Choroid plexus epithelial cell (primary cell): ENCODE measurements at regions not wholly inside any gene's neighbourhood (a gene's known extent, or its start where the extent isn't known, plus 50 kb on each side); places are given as distances from the start of the nearest gene placed in this dataset.

ENCODE experiments used
- DNase-seq: peaks from one replicate; pipeline ENCODE4 v3.0.0-alpha.2; 2010; ENCODE audit warnings: low read depth
- H3K4me3 ChIP-seq: 2 replicates; pipeline ENCODE4 v1.5.1; 2011; ENCODE audit warnings: low read depth, mild to moderate bottlenecking, control low read depth, low read length, moderate library complexity
- TF ChIP-seq, protein P1 (sequence below): conservative IDR thresholded peaks from 2 replicates; pipeline ENCODE4 v1.5.1; 2011; ENCODE audit warnings: low read depth, mild to moderate bottlenecking, control low read depth, inconsistent platforms, low read length, moderate library complexity

DNA sequence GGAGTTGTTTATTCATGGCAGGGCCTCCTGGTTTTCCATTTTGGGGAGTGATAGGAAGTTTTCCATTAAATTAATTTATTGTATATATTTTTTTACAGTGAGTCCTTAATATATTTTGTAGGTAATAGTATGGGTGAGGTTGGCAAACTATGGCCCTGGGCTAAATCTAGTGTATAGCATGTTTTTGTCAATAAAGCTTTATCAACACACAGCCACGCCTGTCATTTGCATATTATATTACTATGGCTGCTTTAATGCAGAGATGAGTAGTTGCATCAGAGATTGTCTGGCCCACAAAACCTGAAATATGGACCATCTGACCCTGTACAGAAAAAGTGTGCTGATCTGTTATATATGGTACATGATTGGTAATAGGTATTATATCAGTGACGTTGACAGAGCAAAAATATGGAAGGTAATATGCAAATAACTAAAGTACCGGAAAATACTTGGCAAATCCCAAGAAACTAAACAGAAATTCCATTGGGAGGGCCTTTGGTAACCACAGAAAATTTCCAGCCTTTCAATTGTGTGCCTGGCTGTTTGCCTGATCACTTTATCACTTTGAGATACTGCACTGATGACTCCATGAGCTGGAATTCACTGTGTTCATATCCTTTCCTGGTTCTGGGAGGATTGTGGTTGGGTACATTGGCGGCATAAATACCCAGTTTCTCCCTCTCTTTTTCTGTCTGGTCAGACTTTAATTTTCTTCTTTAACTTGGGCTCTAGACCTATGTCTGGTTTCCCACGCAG lies 61.7 kb upstream of the RFLNA start:
- no peak overlapping the region for H3K4me3 ChIP-seq
- peak; percentile 85 for DNase-seq
- TF ChIP-seq, protein P1, sequence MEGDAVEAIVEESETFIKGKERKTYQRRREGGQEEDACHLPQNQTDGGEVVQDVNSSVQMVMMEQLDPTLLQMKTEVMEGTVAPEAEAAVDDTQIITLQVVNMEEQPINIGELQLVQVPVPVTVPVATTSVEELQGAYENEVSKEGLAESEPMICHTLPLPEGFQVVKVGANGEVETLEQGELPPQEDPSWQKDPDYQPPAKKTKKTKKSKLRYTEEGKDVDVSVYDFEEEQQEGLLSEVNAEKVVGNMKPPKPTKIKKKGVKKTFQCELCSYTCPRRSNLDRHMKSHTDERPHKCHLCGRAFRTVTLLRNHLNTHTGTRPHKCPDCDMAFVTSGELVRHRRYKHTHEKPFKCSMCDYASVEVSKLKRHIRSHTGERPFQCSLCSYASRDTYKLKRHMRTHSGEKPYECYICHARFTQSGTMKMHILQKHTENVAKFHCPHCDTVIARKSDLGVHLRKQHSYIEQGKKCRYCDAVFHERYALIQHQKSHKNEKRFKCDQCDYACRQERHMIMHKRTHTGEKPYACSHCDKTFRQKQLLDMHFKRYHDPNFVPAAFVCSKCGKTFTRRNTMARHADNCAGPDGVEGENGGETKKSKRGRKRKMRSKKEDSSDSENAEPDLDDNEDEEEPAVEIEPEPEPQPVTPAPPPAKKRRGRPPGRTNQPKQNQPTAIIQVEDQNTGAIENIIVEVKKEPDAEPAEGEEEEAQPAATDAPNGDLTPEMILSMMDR: no peak

DNA sequence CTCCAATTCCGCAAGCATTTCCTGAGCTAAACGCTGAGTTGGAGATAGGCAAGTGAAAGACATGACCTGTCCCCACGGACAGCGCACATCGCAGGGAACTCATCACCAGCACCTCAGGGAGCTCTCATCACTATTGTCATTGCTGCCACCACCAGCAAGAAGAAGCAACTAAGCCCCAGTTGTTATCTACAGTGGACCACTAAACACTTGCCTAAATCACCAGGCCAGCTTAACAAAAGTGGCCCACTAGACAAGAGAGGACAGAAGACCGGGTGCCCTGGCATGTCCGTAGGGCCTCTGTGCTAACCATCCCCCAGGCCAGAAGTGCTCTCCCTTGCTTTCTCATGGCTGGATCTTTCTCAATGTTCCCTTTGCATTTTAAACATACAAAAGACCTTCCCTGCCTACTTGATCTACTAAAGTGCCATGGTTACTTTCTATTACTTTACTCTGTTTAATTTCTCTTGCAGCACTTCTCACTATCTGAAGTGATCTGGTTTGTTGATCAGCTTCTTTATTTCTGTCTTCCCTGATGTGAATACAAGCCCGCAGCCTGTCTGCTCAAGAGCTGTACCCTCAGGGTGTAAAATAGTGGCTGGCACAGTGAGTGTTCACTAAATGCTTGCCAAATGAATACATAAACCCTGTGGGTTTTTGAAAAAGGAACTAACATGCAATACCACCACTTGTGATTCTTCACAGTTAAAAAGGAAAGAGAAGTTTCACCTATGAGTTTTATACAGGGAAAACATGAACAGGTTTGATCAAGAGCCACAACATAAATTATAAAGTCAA lies 60.9 kb upstream of the RFLNA start:
- TF ChIP-seq, protein P1: no peak
- H3K4me3 ChIP-seq: no peak overlapping the region
- peak; percentile 29 for DNase-seq

DNA sequence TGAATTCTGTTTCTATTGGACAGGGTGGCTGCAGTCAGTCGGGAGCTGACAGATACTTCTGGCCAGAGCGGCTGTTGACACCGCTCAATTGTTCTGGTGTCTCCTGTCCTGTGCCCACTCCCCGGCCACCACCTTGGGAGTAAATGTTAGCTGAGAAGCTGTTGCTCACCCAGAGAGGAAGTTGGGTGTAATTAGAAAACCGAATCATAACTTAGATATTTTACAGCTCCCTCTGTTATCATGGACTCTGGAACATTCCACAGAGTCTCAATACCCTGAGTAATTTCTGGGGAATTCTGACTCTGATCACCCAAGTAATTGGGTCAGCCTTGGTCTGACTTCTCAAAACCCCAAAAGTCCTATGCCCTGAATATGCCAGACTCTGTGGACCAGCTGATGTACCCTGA lies 58.3 kb upstream of the RFLNA start:
- H3K4me3 ChIP-seq: no peak overlapping the region
- TF ChIP-seq, protein P1: no peak
- peak; percentile 89 for DNase-seq

DNA sequence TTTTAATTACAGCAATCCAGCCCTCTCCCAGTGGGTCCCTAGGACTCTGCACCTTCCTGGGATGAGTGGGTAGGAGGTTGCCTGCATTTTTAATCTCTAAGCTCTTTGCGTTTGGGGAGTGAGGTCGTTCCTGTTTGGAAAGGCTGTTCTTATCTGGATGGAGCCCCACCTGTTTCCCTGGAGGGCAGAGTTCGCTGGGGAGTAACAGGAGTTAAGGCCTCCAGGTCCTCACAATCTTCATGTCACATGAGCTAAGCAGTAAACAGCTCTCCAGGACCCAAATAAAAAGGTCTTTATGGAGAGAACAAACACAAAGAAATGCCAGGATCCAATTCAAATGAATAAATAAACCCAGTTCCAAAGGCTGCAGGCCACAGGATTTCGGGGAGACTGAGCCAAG lies 56.0 kb upstream of the RFLNA start:
- DNase-seq: no peak
- no peak overlapping the region for H3K4me3 ChIP-seq
- TF ChIP-seq, protein P1: no peak

DNA sequence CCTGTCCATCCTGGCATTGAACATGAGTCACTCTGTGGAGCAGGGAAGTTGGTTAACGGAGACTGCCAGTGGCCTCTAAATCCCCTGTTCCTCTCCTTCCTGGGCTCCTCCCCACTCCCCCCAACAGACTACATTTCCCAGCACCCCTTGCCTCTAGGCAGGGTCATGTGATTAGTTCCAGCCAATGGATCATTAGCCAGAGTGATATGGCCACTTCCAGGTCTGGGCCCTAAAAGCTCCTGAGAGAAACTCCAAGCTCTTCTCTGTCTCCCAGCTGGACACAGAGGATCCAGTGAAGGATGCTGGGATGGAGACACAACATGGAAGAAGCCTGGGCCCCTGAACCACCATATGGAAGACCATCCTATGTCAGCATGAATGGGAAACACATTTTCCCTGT lies 54.4 kb upstream of the RFLNA start:
- H3K4me3 ChIP-seq: no peak overlapping the region
- TF ChIP-seq, protein P1: no peak
- peak; percentile 44 for DNase-seq

DNA sequence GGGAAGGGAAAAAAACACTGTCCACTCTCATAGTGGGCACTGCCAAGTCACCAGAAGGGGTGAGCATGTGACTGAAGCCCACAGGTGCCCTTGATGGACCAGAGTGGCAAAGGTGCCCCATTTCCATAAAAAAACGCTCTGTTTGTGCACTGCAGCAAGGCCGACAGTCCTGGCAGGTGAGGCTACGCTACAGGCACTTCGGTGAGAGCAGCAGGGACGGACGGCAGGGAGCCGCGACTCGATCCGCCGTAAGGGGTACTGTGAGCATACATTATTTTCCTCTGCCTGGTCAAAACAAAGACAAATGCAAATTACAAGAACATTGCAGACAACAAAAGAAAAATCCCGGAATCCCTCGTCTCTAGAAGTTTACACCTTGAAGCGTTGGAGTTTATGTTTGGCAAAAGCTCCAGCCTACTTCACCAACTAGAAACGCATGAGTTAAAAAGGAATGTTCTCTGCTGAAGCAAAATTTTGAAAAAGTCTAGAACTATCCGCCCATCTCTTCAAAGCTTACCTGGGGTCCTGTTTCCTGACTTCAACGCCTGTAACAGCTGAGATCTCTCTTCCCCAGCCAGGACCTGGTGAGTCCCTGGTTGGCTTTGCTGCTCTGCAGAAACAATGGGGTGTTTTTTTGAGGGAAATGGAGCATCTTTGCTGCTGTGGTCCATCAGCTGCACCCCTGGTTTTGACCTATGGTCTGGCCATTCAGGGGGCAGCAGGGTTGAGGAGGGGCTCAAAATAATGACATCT lies 52.9 kb upstream of the RFLNA start:
- TF ChIP-seq, protein P1: no peak
- H3K4me3 ChIP-seq: no peak overlapping the region

More for the DNA sequence above, 52.9 kb upstream of the RFLNA start:
- DNase-seq: no peak
